H9 (cell line): ENCODE measurements at regions not wholly inside any gene's neighbourhood (a gene's known extent, or its start where the extent isn't known, plus 50 kb on each side); places are given as distances from the start of the nearest gene placed in this dataset.

Experiments
- DNase-seq: peaks from one replicate; pipeline ENCODE4 v3.0.0-alpha.2; 2017
- H2AFZ ChIP-seq: one replicate; pipeline ENCODE4 v1.6.1; 2013; ENCODE audit warnings: mild to moderate bottlenecking, low read length, control low read depth, moderate library complexity
- H2AK5ac ChIP-seq: 2 replicates; pipeline ENCODE4 v1.6.1; 2013; ENCODE audit warnings: low read length, control low read depth, mixed read lengths; ENCODE audit not compliant: insufficient read length
- H2BK120ac ChIP-seq: one replicate; pipeline ENCODE4 v1.6.1; 2013; ENCODE audit warnings: low read depth, mild to moderate bottlenecking, low read length, control low read depth, inconsistent platforms; ENCODE audit not compliant: poor library complexity, severe bottlenecking
- H2BK12ac ChIP-seq: 2 replicates; pipeline ENCODE4 v1.6.1; 2013; ENCODE audit warnings: low read length, control low read depth, mixed read lengths, low read depth; ENCODE audit not compliant: insufficient read length
- H2BK15ac ChIP-seq: 2 replicates; pipeline ENCODE4 v1.6.1; 2013; ENCODE audit warnings: low read depth, low read length, control low read depth
- H2BK20ac ChIP-seq: one replicate; pipeline ENCODE4 v1.6.1; 2013; ENCODE audit warnings: low read depth, mild to moderate bottlenecking, low read length, control low read depth, inconsistent platforms; ENCODE audit not compliant: poor library complexity, severe bottlenecking
- H2BK5ac ChIP-seq: 2 replicates; pipeline ENCODE4 v1.6.1; 2013; ENCODE audit warnings: low read length, control low read depth, mixed read lengths; ENCODE audit not compliant: insufficient read length
- H3K14ac ChIP-seq: 2 replicates; pipeline ENCODE4 v1.6.1; 2013; ENCODE audit warnings: low read length, control low read depth; ENCODE audit not compliant: insufficient read depth
- H3K18ac ChIP-seq: 2 replicates; pipeline ENCODE4 v1.6.1; 2013; ENCODE audit warnings: low read depth, mild to moderate bottlenecking, mixed read lengths, low read length, control low read depth; ENCODE audit not compliant: insufficient read length
- H3K23ac ChIP-seq: 2 replicates; pipeline ENCODE4 v1.6.1; 2013; ENCODE audit warnings: low read length, control low read depth, mixed read lengths, low read depth; ENCODE audit not compliant: insufficient read length
- H3K23me2 ChIP-seq: 2 replicates; pipeline ENCODE4 v1.6.1; 2013; ENCODE audit warnings: low read depth, mild to moderate bottlenecking, mixed read lengths, low read length, control low read depth; ENCODE audit not compliant: insufficient read length, poor library complexity, severe bottlenecking
- H3K27ac ChIP-seq: 2 replicates; pipeline ENCODE4 v1.5.1; 2013; ENCODE audit warnings: low read length, control low read depth, mixed read lengths, low read depth; ENCODE audit not compliant: insufficient read length
- H3K27me3 ChIP-seq: 2 replicates; pipeline ENCODE4 v1.6.1; 2013; ENCODE audit warnings: low read length, control low read depth, inconsistent platforms; ENCODE audit not compliant: insufficient read depth
- H3K4ac ChIP-seq: 2 replicates; pipeline ENCODE4 v1.6.1; 2013; ENCODE audit warnings: low read depth, mild to moderate bottlenecking, control low read depth, inconsistent platforms, low read length, moderate library complexity
- H3K4me1 ChIP-seq: 2 replicates; pipeline ENCODE4 v1.6.1; 2013; ENCODE audit warnings: low read length, control low read depth, inconsistent platforms; ENCODE audit not compliant: insufficient read depth
- H3K4me2 ChIP-seq: 2 replicates; pipeline ENCODE4 v1.6.1; 2013; ENCODE audit warnings: low read length, control low read depth, mixed read lengths; ENCODE audit not compliant: insufficient read length, insufficient read depth
- H3K56ac ChIP-seq: 2 replicates; pipeline ENCODE4 v1.6.1; 2013; ENCODE audit warnings: low read depth, mild to moderate bottlenecking, mixed read lengths, low read length, control low read depth; ENCODE audit not compliant: insufficient read length
- H3K79me1 ChIP-seq: 2 replicates; pipeline ENCODE4 v1.6.1; 2013; ENCODE audit warnings: low read depth, mild to moderate bottlenecking, moderate library complexity, low read length, control low read depth, inconsistent platforms; ENCODE audit not compliant: insufficient read depth, poor library complexity, severe bottlenecking
- H3K79me2 ChIP-seq: 2 replicates; pipeline ENCODE4 v1.6.1; 2013; ENCODE audit warnings: low read length, control low read depth, inconsistent platforms; ENCODE audit not compliant: insufficient read depth
- H3K9ac ChIP-seq: 2 replicates; pipeline ENCODE4 v1.6.1; 2013; ENCODE audit warnings: low read length, control low read depth, mixed read lengths; ENCODE audit not compliant: insufficient read length; ENCODE audit errors: extremely low read depth
- H3K9me3 ChIP-seq: one replicate; pipeline ENCODE4 v1.6.1; 2013; ENCODE audit warnings: low read depth, low read length, inconsistent platforms; ENCODE audit not compliant: control insufficient read depth
- H3T11ph ChIP-seq: one replicate; pipeline ENCODE4 v1.6.1; 2013; ENCODE audit warnings: mild to moderate bottlenecking, low read length, control low read depth, inconsistent platforms
- H4K20me1 ChIP-seq: one replicate; pipeline ENCODE4 v1.6.1; 2013; ENCODE audit not compliant: control insufficient read depth, insufficient read length, insufficient read depth
- H4K5ac ChIP-seq: 2 replicates; pipeline ENCODE4 v1.6.1; 2013; ENCODE audit warnings: low read depth, mild to moderate bottlenecking, mixed read lengths, low read length, control low read depth; ENCODE audit not compliant: insufficient read length
- H4K8ac ChIP-seq: replicated peaks from 2 replicates; pipeline ENCODE4 v1.6.1; 2013; ENCODE audit warnings: low read length, control low read depth, mixed read lengths, low read depth; ENCODE audit not compliant: insufficient read length
- H4K91ac ChIP-seq: 2 replicates; pipeline ENCODE4 v1.6.1; 2013; ENCODE audit warnings: low read depth, mild to moderate bottlenecking, moderate library complexity, mixed read lengths, low read length, control low read depth; ENCODE audit not compliant: insufficient read length
- H3K27ac Mint-ChIP-seq, 3 experiments: 2 replicates in 2 of 3; 3 replicates in 1 of 3; pipeline ENCODE4 v1.8.0; 2020 to 2021; ENCODE audit warnings: mixed read lengths in 3 of 3, mild to moderate bottlenecking in 1 of 3, moderate library complexity in 1 of 3
- H3K27me3 Mint-ChIP-seq: 2 replicates; pipeline ENCODE4 v1.8.0; 2021; ENCODE audit warnings: low read depth, mild to moderate bottlenecking, moderate library complexity, mixed read lengths
- H3K36me3 Mint-ChIP-seq, 3 experiments: 2 replicates in 2 of 3; 3 replicates in 1 of 3; pipeline ENCODE4 v1.8.0; 2020 to 2021; ENCODE audit warnings: low read depth in 3 of 3, mixed read lengths in 3 of 3; ENCODE audit not compliant: insufficient read depth in 1 of 3
- H3K4me1 Mint-ChIP-seq, 2 experiments: 2 replicates each; pipeline ENCODE4 v1.8.0; 2020; ENCODE audit warnings: mixed read lengths in 2 of 2
- H3K4me3 Mint-ChIP-seq, 2 experiments: 2 replicates in 1 of 2; 3 replicates in 1 of 2; pipeline ENCODE4 v1.8.0; 2020 to 2021; ENCODE audit warnings: mild to moderate bottlenecking in 2 of 2, mixed read lengths in 2 of 2, moderate library complexity in 1 of 2
- H3K9me3 Mint-ChIP-seq, 2 experiments: 2 replicates in 1 of 2; 3 replicates in 1 of 2; pipeline ENCODE4 v1.8.0; 2020; ENCODE audit warnings: mild to moderate bottlenecking in 2 of 2, mixed read lengths in 2 of 2, moderate library complexity in 1 of 2
- CTCF ChIP-seq: fragments of 200-600 bp; sonication (generic); conservative IDR thresholded peaks from 3 replicates; pipeline ENCODE4 v1.8.0; 2021; ENCODE audit warnings: antibody characterized with exemption, mild to moderate bottlenecking
- WGBS: extraction: QIAGEN DNeasy Blood & Tissue Kit; methylation state at CpG from one replicate; pipeline ENCODE4 v1.1.7; 2013; ENCODE audit warnings: missing lambda C conversion rate, low lambda C conversion rate, mixed read lengths; ENCODE audit not compliant: insufficient read length; ENCODE audit errors: extremely low coverage; 5-methylcytosine and 5-hydroxymethylcytosine counted together

DNA sequence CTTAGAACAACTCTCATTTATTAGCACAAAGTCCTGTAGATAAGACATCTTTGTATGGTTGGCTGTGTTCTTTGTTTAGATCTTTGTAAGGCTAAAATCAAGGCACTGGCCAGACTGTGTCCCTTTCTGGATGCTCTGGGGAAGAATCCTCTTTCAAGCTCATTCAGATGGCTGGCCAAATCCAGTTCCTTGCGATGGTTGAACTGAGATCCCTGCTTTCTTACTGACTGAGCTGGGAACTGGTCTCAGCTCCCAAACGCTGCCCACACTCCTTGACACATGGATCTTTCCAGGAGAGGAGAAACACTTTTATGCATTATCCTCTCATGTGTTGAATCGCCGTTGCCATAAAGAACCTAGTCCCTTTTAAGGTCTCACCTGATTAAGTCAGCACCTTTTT is 586.5 kb upstream of the IGFBP3 start:
- H3K4me1 ChIP-seq = no peaks in the 10 kb centered on the region
- no peaks in the 10 kb centered on the region for H3K9me3 ChIP-seq
- no peak overlapping the region for H3T11ph ChIP-seq
- TF ChIP-seq CTCF = no peak
- no peak overlapping the region for H3K4ac ChIP-seq
- H2BK20ac ChIP-seq = no peak overlapping the region
- no peak overlapping the region for H3K27ac ChIP-seq
- no peak for DNase-seq
- H3K79me2 ChIP-seq = no peaks in the 10 kb centered on the region
- H3K23me2 ChIP-seq = no peaks in the 10 kb centered on the region
- H2BK12ac ChIP-seq = no peak overlapping the region
- H4K91ac ChIP-seq = no peak overlapping the region
- no peak overlapping the region for H2BK15ac ChIP-seq
- Mint-ChIP-seq H3K36me3 (peaks cover 0 to 6% (median 0%) of the 10 kb centered on the region in 3 experiments; a peak in 2 of 7 replicates), H3K27me3 (no peaks in the 10 kb centered on the region; the same call in 1 of the 2 replicates), H3K4me1 (no peaks in the 10 kb centered on the region), H3K27ac (no peak overlapping the region), H3K4me3 (no peak overlapping the region), H3K9me3 (peaks cover 11 to 17% of the 10 kb centered on the region in 2 experiments; a peak in 4 of 5 replicates)
- WGBS = no CpG with 5 or more reads among the region's 4 CpGs
- no peak overlapping the region for H3K23ac ChIP-seq
- no peaks in the 10 kb centered on the region for H3K79me1 ChIP-seq
- H4K8ac ChIP-seq = no peak overlapping the region
- no peak overlapping the region for H2AFZ ChIP-seq
- no peak overlapping the region for H3K14ac ChIP-seq
- no peak overlapping the region for H3K18ac ChIP-seq
- no peak overlapping the region for H3K4me2 ChIP-seq
- H2AK5ac ChIP-seq = no peak overlapping the region
- H2BK5ac ChIP-seq = no peak overlapping the region
- H3K56ac ChIP-seq = no peak overlapping the region
- H3K9ac ChIP-seq = no peak overlapping the region
- H2BK120ac ChIP-seq = no peak overlapping the region
- no peaks in the 10 kb centered on the region for H4K20me1 ChIP-seq
- H4K5ac ChIP-seq = no peak overlapping the region
- no peaks in the 10 kb centered on the region for H3K27me3 ChIP-seq
